HG02852 (cell line): ENCODE measurements at regions not wholly inside any gene's neighbourhood (a gene's known extent, or its start where the extent isn't known, plus 50 kb on each side); places are given as distances from the start of the nearest gene placed in this dataset.
"Not testable (repeated sequence)": the region's sequence is repeated elsewhere in the genome, so short reads cannot be mapped to it uniquely, and the experiment has no call there.

Experiments used
- ATAC-seq: cut with Tn5 transposase; IDR thresholded peaks from one replicate; pipeline ENCODE4 v1.9.1; 2021; ENCODE audit warnings: mild to moderate bottlenecking, moderate library complexity; ENCODE audit not compliant: unreplicated experiment

DNA sequence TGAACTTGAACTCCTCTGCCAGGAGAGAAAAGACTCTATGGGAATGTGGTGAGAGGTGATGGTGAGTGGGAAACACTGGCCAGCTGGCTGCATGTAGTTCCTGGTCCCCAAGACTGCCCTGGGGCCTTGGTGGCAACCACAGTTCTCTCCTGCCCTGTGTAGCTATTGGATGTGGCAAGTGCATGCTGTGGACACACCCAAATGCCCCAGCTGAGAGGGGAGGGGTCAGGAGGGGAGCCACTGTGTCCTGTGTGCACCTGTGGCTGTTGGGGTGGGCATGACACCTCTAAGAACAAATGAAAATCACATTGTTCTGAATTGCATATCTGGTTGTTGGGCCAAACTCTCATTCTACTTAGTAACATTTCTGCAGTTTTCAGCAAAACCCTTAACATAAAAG, 409.6 kb downstream of the NSUN3 start:
- no peak for ATAC-seq

DNA sequence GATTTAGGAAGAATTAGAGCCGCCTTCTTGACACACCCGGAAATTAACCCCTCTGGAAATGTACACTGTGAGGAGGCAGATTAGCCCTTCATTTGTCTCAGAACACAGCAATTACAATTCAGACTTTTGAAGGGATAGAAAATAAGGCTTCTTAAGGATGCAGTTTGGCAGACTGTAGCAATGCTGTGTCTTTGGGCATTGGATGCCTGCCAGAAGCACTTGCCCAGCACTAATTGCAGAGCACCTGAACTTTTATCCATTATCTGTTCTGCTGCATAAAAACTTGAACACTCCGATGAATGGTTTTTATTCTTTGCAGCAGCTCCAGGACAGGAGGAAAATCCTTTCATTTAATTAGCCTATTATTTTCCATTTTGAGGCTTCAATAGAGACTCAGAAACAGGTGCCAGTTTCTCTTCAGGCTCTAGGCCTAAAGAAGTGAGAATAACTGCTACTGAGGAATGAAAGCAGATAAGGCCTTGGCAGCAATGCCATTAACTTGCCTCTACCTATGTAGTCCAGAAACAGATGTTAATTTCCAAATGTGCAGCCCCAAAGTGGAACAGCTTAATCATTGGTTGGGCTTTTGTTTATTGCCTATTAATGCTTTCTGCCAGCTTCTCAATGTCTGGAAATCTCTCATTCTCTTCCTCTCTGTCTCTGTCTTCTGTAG, 418.5 kb downstream of the NSUN3 start:
- ATAC-seq = no peak

DNA sequence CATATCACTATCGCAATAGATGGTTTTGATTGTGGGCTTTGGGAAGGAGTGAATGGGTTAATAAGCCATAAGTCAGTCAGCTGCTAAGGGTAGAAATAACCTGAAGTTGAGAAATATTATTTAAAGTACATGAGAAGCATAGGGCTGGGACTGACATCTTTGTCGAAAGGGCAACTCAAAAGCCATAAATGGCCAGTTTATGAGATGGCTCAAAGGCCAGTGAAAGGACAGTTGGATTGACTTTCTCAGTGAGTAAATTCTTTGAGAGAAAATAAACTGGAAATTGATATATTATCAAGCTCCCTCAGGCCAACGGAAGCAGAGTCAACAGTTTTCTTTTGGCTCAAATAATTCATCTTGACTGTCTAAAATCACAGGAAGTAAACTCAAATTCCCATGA, 419.8 kb downstream of the NSUN3 start:
- ATAC-seq = no peak

DNA sequence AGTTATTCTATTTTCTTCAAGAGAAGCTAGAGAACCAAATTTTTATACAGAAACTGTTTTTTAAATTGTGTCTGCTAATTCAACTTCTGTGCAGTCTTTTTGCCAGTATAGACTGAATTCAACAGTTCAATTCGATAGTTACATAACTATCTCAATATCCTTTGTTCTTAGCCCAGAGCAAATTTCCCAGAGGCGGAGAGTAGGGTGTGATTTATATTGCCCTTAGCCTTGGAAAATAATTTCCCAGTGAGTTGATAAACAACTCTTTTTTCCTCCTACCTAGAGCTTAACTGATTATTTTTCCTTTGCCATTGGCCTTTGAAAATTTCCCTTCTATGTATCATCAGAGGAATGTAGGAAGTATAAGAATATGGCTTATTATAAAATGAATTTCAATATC, 420.5 kb downstream of the NSUN3 start:
- no peak for ATAC-seq

DNA sequence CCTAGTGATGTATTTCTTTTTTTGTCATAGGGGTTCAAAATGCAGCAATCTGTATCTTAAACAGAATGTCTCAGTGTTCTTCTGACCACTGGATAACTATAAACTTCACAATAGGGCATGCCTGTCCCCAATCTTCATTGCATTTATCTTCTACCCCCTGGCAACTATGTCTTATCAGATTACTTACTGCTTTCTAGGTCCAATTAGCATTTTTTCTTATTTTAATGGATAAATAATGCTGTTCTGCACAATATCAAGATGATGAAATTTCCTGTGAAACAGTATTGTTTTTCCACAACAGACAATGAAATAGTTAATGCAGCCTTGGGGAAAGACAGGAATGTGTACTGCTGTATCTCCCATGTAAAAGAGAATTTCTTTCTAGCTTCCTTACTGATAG, 432.1 kb downstream of the NSUN3 start:
- ATAC-seq = no peak

DNA sequence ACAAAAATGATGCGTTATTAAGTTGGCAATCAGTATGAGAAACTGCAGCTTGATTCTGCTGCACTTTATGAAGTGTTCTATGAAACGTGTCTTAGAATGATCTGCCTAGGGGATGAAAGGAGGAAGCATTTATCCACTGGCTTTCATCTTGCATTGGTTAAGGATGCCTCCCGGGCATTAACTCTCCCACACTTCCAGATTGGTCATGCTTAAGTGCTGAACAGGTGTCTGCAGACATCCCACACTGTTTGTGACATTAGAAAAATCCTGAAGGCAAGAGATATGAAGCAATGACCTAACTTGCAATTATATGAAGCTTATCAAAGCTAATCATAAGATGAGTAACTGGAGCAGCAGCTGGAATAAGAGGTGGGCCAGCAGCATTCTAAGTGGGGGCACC, 437.3 kb downstream of the NSUN3 start:
- ATAC-seq = no peak

DNA sequence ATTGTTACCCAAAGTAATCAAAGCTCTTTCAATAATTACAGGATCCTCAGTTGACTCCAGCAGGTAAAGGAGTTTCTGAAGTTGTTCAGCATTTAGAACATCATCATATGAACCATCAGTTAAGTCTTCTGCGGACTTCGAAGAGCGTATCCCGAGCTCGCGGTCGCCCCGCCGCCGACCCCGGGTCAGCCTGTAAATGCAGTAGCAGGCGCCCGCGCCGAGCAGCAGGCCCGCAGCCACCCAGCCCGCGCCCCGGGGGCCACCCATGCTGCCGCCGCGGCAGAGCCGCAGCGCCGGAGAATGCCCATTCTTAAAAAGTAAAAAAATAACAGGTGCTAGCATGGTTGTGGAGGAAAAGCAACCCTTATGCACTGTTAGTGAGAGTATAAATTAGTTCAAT, 444.5 kb downstream of the NSUN3 start:
- not testable (repeated sequence) for ATAC-seq

DNA sequence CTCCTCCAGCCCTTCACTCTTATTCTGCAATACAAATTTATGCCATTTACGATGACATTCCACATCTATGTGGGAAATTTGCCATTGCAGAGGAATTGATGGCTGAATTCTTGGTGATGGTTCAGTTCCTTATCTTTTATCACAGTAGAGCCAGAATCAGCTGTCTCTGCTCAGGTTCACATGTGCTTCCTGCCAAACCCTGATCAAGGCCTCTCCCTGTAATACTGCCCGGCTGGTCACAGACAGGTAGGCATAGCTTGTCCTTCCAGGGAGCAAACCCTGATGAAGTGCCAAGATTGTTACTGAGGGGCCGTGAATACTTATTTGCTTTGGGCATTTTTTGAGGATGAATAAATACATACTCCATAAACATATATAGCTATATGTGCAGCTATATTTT, 450.0 kb downstream of the NSUN3 start:
- ATAC-seq = no peak

DNA sequence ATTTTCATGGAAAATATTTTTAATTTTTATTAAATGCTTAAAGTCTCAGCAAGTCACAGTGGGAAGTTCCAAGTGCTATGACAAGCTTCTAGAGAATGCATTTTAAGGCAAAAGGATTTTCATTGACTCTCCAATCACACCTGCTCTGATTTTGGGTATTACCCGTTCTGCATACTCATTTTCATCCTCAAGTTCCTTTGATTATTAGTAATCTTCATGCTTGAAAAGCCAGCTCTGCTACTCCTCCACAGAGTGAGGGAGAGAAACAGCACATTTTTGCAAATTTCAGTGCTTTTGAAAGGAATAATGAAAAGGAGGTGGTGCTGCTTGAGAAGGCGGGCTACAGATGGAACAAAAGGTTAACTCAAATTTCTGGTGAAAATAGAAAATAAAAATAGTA, 450.7 kb downstream of the NSUN3 start:
- ATAC-seq = peak; percentile 81

DNA sequence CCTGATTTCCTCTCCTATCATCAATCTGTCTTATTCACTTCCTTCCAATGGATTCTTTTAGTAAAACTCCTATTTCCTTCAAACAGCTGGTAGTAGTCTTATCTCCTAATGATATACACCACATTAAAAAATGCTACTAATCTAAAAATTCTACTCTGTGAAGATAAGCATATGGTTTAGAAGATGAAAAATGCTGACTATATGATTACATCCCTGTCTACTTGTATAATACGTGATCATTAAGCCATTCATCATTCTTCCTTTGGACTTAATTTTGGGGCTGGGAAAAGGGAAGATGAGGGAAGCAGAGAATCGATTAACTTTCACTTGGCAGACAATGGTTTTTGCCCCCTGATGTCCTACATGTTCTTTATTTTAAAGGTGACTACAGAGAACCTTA, 453.1 kb downstream of the NSUN3 start:
- ATAC-seq = no peak

DNA sequence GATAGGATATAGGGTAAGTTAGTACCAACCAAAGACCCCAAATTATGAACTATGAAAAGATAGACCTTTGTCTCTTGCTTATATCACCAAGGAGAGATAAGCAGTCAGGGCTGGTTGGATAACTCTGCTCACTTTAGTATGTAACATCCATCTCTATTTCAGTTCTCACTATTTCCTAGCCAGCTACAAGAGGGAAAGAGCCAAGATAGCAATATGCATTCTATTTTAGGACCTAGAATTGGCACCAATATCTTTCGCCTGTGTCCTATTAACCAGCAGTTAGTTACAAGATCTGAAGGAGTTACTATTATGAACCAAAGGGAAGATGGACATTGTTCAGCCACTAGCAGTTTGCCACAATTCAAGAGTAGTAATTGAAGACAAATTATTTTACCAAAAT, 457.5 kb downstream of the NSUN3 start:
- ATAC-seq = no peak

DNA sequence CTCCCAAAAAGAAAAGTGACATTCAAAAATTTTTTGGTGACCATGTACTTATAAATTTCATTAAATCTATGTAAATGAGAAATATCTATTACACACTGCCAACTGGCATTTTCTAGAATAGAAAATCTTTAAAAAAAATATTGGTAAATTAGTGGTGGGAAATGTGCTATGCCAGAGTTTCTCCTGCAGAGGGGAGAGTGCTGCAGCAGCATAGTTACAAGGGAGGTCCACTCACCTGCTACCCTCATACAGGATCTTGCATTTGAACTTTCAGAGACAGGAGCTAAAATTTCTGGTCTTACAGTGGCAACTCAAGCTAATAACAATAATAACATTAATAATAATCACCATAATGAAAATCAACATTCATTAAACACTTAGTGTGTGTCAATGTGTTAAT, 459.6 kb downstream of the NSUN3 start:
- no peak for ATAC-seq

DNA sequence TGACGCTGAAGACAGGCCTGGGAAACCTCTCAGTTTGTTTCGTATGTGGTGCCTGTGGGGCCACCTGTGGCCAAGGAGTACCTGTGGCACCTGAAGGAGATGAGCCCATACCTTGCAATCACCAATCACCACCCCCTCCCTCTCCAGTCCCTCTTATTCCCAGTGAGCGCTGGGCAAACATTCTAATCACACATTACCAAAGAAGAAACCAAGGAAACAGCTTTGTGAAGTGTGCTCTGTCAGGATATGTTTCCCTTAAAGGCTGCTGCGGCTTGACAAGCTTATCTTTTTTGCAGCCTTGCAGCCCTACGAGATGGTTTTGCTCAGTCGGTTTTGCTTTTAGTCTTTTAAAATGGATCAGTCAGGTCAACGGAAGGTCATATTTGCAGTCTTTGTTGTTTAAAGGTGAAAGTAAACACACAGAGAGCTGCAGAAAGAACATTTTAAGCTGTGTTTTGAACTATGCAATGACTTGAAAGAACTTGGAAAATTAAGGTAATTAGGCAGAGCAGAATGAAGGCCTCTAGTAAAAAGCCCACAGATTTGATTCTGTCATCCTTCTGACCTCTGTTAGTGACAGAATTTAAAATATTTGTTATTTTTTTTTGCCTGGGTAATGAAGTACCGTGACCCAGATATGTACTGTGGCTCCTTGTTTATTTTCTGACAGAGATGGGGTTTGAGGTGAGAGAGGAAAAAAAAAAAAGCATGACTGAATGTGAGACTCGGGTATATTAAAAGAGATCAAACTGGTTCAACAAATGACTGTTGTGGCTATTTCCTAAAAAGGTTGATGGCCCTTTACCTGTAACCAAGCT, 461.4 kb downstream of the NSUN3 start:
- no peak for ATAC-seq

DNA sequence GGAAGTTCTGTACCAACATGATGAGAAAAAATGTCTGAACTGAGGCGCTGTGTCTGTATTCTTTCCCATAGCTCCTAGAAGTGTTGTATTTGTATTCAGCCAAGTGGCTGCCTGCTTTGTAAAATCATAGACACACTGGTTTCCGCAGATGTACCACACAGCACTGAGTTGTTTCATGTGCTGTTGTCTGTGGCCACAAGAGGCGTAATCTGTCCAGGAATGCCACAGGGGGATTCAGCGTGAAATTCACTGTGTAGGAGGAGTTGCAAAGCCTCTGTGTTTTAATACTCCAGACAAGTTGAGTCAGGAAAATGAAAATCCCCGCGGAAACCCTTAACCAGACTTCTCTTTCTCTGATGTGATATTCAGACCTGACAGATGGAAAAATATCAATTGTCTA, 462.2 kb downstream of the NSUN3 start:
- no peak for ATAC-seq

DNA sequence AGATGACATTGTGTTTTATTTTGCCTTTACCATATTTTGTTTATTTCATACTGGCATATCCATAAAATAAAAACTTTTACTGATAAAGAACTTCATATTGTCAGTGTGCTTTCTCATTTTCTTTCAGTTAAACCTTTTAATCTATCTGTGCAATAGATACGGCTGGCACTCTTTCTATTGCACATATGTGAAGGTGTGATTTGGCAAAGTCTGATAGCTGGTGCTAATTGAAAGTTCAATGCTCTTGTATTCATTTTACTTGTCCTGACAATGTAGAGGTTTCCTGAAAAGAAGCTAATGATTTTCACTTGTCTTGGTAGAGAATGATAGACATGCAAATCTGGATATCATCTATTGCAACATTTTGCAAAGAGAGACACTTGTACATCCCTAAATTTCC, 467.0 kb downstream of the NSUN3 start:
- no peak for ATAC-seq

DNA sequence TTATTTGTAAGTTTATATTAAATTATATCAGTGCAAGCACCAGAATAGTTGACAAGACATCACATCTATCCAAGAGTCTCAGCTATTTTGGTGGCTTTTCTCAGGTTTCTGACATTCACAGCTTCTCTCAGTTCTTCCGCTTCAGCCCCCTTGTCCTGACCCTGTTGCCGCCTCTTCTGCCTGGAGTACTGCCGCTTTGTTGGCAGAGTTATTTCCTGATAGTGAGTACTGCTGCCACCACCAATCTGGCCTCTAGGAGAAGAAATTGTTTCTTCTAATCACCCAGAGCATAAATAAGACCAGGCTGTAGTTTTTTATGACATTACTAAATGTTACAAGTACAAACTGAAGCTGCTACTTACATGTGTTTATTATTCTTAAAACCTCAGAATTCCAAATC, 470.1 kb downstream of the NSUN3 start:
- no peak for ATAC-seq

DNA sequence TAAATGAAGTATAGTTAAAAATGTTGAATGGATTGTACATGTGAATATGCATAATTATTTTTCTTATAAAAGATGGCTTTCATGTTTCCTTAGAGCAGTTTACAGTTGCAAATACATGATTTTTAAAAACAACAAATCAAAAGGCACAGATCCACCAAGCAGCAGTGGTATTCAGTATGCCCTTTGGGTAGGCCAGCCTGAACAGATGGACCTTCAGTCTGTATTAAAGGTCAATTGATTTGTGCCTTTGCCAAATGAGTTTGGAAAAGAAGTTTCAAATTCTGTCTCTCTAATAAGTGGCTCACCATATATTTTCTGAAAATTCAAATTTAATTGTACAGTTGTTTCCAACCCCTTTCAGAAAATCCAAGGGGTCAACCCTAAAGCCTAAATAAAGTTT, 477.1 kb downstream of the NSUN3 start:
- ATAC-seq = no peak

DNA sequence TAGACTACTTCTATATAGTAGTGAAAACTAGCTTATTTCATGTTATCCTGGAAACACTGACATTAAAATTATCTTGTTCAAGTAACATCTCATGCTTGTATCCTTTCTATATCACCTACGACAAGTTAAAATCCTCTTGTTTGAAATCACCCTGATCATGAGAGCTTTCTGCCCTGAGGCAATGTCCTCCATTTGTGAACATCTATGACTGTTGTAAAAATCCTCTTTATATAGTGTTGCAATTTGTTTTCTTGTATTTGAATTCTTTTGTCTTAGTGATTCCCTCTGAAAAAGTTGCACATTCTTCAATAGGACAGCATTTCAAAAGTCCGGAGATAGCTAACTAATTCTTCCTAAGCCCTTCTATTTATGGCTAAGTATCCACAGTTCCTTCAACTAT, 480.3 kb downstream of the NSUN3 start:
- no peak for ATAC-seq

DNA sequence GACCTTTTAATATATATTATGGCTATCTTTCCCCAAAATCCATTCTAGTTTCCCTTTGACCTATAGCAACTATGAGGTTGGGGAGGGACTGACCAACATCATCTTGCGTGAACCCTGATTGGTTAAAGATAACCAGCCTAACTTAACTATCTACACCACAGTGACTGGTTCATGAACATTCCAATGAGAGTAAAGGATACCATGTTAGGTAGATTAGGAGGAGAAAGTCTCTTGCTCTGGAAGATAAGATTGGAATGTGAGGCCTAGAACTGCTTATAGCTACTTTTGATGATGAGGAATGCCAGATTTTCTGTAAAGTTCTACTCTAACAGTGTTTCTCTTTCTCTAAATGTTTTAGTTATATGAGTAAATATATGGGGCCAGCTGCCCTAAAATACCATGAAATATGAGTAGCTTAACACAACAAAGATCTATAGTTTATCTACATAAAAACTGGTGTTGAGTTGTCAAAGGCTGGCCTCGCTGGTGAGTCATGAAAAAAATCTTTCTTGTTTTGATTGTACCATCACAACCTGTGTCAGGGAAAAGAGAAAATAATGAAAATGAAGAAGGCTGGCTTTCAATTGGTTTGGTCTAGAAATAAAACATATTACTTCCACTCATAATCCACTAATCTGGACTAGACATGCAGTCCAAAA, 481.4 kb downstream of the NSUN3 start:
- ATAC-seq = no peak

DNA sequence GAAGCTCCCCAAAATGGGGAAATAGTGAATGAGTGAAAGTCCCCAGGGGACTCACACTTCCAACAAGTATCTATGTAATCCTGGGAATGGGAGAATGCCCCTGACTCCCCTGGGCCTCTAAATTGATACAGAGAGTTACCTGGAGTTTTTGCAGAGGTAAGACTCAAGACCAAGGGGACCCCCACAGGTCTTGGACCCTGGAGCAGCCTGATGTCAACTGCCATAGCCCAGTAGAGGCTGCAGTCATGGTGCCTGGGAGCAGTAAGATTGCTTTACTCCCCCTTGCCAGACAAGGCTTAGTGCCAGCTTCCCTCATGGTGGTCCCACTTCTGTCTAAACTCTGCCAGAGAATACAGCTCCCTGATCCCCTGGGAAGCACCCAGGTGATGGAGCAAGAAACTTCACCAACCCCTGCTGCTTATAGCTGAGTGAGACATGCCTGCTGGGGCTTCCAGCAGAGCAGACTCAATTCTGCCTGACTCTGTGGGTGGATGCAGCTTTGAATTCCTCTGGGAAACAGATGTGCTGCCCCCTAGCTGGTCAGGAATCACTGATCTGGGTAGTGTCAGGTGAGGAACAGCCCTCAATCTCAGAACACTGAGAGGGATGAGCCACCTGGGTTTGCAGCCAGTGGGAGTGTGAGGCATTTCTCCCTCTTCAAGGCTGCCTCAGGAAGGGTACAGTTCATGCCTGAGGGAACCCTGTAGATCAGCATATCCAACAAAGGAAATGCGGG, 485.9 kb downstream of the NSUN3 start:
- no peak for ATAC-seq

DNA sequence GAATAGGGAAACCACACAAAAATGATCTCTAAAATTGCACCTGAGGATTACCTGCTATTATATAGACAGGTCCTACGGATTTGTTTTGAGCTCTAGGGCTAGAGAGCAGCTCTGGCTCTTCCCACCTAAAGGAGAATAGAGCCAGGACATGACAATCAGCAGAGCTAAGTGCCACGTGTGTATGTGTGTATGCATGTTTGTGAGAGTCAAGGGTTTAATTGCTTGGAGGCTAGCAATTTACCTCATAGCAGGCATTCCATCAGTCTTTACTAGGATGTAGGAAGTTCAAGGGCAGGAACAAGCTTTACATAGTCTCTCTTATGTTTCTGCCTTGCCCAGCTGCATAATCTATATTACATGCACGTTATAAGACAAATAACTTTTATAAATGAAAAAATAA, 498.2 kb downstream of the NSUN3 start:
- ATAC-seq = no peak
